ENCODE measurements at regions not wholly inside any gene's neighbourhood (a gene's known extent, or its start where the extent isn't known, plus 50 kb on each side); places are given as distances from the start of the nearest gene placed in this dataset.

DNA sequence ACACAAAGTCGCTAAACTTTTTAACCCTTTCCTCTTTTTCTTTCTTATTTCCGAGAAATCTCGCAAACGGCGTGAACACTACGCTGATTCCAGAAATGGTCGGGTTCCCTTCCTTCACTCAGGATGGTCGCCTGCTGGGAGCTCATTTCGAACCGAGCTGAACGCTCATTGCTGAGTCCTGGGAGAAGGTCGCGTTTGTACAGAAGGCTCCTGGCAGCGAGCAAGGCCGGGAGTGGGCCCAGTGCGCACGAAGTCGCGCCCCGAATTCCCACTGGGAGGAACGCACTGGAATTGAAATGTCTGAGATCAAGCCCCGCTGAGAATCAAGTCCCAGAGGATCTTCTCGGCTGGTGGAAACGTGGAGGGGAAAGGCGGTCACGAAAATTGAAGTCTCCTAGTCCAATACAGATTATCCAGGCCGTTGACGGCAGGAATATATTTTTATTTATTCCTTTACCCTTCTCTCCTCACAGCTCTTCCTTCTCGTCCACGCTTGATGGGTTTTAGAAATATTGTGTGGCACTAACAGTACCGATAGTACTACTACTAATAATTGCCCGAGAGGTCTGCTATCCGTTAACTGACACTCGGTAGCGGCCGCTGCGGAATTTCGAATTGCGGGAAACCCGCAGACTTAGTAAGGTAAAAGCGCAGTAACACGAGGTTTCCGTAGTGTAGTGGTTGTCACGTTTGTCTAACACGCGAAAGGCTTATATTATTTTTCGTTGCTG is 207.2 kb upstream of the ZNF184 start:
- WGBS (ENCODE audit: missing lambda C conversion rate), result 93% methylated on average over 39 of the region's 47 CpGs
- Histone ChIP-seq H3K9me3 (no peaks in the 10 kb centered on the region), H3K4me2 (no peak overlapping the region), H3K4me1 (peaks cover 5% of the 10 kb centered on the region; the same call in 1 of the 3 replicates), H3K4me3 (no peak overlapping the region), H3K27ac (no peak overlapping the region)
- DNase-seq (ENCODE audit: low read depth in 1 of 2, low spot score in 1 of 2), result no peak
- ATAC-seq, result no peak
- TF ChIP-seq EP300 (IDR thresholded peaks at IDR 0.05) (no peak), EHMT2 (IDR thresholded peaks at IDR 0.05; ENCODE audit: low read depth) (no peak), HOXB13 (CRISPR knock-in tag; IDR thresholded peaks at IDR 0.05; ENCODE audit: low read depth) (no peak), CHD2 (IDR thresholded peaks at IDR 0.05; ENCODE audit: low read length, partially characterized antibody) (no peak), TP53 (CRISPR knock-in tag; IDR thresholded peaks at IDR 0.05) (no peak), E2F6 (IDR thresholded peaks at IDR 0.05; ENCODE audit: borderline replicate concordance, low read depth) (no peak), ATOH8 (CRISPR knock-in tag; IDR thresholded peaks at IDR 0.05; ENCODE audit: low read depth) (no peak), NFE2L2 (conservative IDR thresholded peaks at IDR 0.05; ENCODE audit: low read length) (no peak), HDAC2 (IDR thresholded peaks at IDR 0.05) (no peak), POLR2AphosphoS2 (conservative IDR thresholded peaks at IDR 0.05; ENCODE audit: low read length) (no peak), MAFK (IDR thresholded peaks at IDR 0.05; ENCODE audit: partially characterized antibody) (no peak), BCL3 (IDR thresholded peaks at IDR 0.05) (no peak), NR3C1 (IDR thresholded peaks at IDR 0.05) (no peak), EHF (CRISPR knock-in tag; IDR thresholded peaks at IDR 0.05) (no peak), ZSCAN20 (CRISPR knock-in tag; IDR thresholded peaks at IDR 0.05) (no peak), CBX2 (IDR thresholded peaks at IDR 0.05; ENCODE audit: borderline replicate concordance, low read depth) (no peak), HOXB5 (CRISPR knock-in tag; IDR thresholded peaks at IDR 0.05) (no peak)
- TF ChIP-seq, protein P1, sequence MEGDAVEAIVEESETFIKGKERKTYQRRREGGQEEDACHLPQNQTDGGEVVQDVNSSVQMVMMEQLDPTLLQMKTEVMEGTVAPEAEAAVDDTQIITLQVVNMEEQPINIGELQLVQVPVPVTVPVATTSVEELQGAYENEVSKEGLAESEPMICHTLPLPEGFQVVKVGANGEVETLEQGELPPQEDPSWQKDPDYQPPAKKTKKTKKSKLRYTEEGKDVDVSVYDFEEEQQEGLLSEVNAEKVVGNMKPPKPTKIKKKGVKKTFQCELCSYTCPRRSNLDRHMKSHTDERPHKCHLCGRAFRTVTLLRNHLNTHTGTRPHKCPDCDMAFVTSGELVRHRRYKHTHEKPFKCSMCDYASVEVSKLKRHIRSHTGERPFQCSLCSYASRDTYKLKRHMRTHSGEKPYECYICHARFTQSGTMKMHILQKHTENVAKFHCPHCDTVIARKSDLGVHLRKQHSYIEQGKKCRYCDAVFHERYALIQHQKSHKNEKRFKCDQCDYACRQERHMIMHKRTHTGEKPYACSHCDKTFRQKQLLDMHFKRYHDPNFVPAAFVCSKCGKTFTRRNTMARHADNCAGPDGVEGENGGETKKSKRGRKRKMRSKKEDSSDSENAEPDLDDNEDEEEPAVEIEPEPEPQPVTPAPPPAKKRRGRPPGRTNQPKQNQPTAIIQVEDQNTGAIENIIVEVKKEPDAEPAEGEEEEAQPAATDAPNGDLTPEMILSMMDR (IDR thresholded peaks at IDR 0.05), result no peak
- TF ChIP-seq, protein P2, sequence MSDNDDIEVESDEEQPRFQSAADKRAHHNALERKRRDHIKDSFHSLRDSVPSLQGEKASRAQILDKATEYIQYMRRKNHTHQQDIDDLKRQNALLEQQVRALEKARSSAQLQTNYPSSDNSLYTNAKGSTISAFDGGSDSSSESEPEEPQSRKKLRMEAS (IDR thresholded peaks at IDR 0.05), result no peak
- ChIA-PET POLR2A (no interaction called here), CTCF (interaction anchor here (0.6 kb wide), 1 partner anchor 28 kb away, joined by 3 read pairs; no protein-coding TSS in a partner anchor)
- no peak for FAIRE-seq

GRCh38 chr6:27679308-27679963 is 206.5 kb upstream of the ZNF184 start:
- FAIRE-seq, result no peak
- ATAC-seq, result no peak
- no peak overlapping the region for H3K4me3 ChIP-seq
- CTCF ChIA-PET, result interaction anchor here (0.6 to 2.4 kb wide), 3 partner anchors 8 to 73 kb away, joined by 3 to 6 read pairs (median 3); no protein-coding TSS in a partner anchor
- no peak overlapping the region for H3K4me2 ChIP-seq
- no peak overlapping the region for H3K27ac ChIP-seq
- no peak for TF ChIP-seq RCOR1 (IDR thresholded peaks at IDR 0.05; ENCODE audit: low read depth, low read length)
- TF ChIP-seq HMGXB4 (CRISPR knock-in tag; IDR thresholded peaks at IDR 0.05; ENCODE audit: borderline replicate concordance), result no peak
- TF ChIP-seq SMC3 (IDR thresholded peaks at IDR 0.05), result no peak
- TF ChIP-seq POLR2A (IDR thresholded peaks at IDR 0.05; ENCODE audit: low read length), result no peak
- no peak for TF ChIP-seq CBX2 (IDR thresholded peaks at IDR 0.05; ENCODE audit: borderline replicate concordance, low read depth)
- POLR2A ChIA-PET, result no interaction called here
- DNase-seq (ENCODE audit: low read depth in 1 of 2, low spot score in 1 of 2), result no peak
- WGBS (ENCODE audit: missing lambda C conversion rate), result 88% methylated on average over 27 of the region's 27 CpGs
- H3K9me3 ChIP-seq, result no peaks in the 10 kb centered on the region
- peaks cover 5% of the 10 kb centered on the region; the same call in 1 of the 3 replicates for H3K4me1 ChIP-seq
